Erythroblast (primary cell): ENCODE measurements at regions not wholly inside any gene's neighbourhood (a gene's known extent, or its start where the extent isn't known, plus 50 kb on each side); places are given as distances from the start of the nearest gene placed in this dataset.

Experiments used
- GATA1 ChIP-seq: IDR thresholded peaks from 2 replicates; pipeline ENCODE4 v1.6.1; 2011; ENCODE audit warnings: low read depth, mild to moderate bottlenecking, control low read depth, low read length, moderate library complexity
- POLR2A ChIP-seq: IDR thresholded peaks from 2 replicates; pipeline ENCODE4 v1.6.1; 2011; ENCODE audit warnings: mild to moderate bottlenecking, low read length

DNA sequence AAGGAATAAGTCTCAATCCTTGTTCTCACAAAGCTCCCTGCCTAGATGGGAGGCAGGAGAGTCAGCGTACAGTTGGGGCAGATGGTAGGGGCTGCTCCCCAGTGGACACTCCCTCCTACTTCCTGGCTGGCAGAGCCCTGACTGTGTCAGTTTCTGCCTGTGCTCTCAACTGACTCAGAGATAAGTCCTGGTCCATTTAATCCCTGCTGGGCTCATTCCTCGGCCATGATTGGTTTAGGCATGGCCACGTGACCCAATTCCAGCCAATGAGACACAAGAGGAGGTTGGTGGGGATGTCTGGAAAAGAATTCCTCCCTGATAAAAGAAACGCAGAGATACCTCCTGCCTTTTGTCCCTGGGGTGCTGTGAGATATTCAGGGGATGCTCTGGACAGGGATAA is 118.1 kb upstream of the SLC6A11 start:
- TF ChIP-seq POLR2A: no peak
- no peak for TF ChIP-seq GATA1
